PFSK-1 (cell line): ENCODE measurements at regions not wholly inside any gene's neighbourhood (a gene's known extent, or its start where the extent isn't known, plus 50 kb on each side); places are given as distances from the start of the nearest gene placed in this dataset.

ENCODE experiments used
- POLR2AphosphoS5 ChIP-seq: IDR thresholded peaks from 2 replicates; pipeline ENCODE4 v1.6.1; 2012; ENCODE audit warnings: low read depth, mild to moderate bottlenecking, control low read depth, low read length, moderate library complexity
- REST ChIP-seq, 2 experiments: IDR thresholded peaks; 2 replicates each; pipeline versions ENCODE4 v1.6.1 to v1.8.0; 2011 to 2012; ENCODE audit warnings: low read depth in 2 of 2, low read length in 2 of 2, control low read depth in 1 of 2, inconsistent platforms in 1 of 2, mild to moderate bottlenecking in 1 of 2, moderate library complexity in 1 of 2; ENCODE audit not compliant: insufficient read depth in 1 of 2
- TAF1 ChIP-seq: IDR thresholded peaks from 2 replicates; pipeline ENCODE4 v1.6.1; 2012; ENCODE audit warnings: low read length, control low read depth, borderline replicate concordance; ENCODE audit not compliant: insufficient read depth

GRCh38 chr5:164466033-164466432, 960.6 kb downstream of the MAT2B start:
- TF ChIP-seq TAF1 (no peak), POLR2AphosphoS5 (no peak), REST (IDR thresholded peaks at IDR 0.05; ENCODE audit: insufficient read depth in 1 of 2, low read depth in 2 of 2, low read length in 2 of 2) (no peak)
